ENCODE measurements at regions not wholly inside any gene's neighbourhood (a gene's known extent, or its start where the extent isn't known, plus 50 kb on each side); places are given as distances from the start of the nearest gene placed in this dataset.

DNA sequence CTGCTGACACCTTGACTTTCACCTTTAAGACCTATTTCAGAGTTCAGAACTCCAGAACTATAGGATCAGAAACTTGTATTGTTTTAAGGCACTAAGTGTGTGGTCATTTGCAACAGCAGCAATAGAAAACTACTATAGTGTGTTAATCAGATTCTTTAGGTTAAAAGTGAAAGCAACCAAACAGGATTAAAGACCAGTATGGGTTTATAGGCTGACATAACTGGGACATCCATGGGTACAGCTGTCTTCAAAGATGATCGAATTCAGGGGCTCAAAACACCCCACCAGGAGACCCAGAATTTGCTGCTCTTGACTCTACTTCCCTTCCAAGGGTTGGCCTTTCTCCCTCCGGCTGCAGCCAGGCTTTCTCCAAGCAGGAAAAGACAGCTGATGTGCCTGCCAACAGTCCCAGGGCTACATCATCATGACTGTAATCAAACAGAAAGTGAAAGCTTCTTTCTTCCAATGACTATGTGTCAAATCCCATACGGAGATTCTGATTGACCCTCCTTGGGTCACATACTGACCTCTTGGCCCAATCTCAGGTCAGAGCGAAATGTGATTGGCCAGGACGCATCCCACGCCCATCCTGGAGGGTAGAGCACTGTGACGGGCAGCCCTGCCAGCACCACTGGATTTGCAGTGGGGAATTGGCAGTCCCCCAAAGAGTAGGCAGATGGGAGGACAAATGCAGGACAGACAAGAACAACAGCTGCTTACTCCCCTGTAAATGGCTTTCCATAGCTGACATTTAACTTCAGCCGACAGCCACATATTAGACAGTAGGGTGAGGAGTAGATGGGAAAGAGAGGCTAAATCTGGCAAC is 51.4 kb upstream of the RNF7 start (continued):
- TF ChIP-seq, protein P1, sequence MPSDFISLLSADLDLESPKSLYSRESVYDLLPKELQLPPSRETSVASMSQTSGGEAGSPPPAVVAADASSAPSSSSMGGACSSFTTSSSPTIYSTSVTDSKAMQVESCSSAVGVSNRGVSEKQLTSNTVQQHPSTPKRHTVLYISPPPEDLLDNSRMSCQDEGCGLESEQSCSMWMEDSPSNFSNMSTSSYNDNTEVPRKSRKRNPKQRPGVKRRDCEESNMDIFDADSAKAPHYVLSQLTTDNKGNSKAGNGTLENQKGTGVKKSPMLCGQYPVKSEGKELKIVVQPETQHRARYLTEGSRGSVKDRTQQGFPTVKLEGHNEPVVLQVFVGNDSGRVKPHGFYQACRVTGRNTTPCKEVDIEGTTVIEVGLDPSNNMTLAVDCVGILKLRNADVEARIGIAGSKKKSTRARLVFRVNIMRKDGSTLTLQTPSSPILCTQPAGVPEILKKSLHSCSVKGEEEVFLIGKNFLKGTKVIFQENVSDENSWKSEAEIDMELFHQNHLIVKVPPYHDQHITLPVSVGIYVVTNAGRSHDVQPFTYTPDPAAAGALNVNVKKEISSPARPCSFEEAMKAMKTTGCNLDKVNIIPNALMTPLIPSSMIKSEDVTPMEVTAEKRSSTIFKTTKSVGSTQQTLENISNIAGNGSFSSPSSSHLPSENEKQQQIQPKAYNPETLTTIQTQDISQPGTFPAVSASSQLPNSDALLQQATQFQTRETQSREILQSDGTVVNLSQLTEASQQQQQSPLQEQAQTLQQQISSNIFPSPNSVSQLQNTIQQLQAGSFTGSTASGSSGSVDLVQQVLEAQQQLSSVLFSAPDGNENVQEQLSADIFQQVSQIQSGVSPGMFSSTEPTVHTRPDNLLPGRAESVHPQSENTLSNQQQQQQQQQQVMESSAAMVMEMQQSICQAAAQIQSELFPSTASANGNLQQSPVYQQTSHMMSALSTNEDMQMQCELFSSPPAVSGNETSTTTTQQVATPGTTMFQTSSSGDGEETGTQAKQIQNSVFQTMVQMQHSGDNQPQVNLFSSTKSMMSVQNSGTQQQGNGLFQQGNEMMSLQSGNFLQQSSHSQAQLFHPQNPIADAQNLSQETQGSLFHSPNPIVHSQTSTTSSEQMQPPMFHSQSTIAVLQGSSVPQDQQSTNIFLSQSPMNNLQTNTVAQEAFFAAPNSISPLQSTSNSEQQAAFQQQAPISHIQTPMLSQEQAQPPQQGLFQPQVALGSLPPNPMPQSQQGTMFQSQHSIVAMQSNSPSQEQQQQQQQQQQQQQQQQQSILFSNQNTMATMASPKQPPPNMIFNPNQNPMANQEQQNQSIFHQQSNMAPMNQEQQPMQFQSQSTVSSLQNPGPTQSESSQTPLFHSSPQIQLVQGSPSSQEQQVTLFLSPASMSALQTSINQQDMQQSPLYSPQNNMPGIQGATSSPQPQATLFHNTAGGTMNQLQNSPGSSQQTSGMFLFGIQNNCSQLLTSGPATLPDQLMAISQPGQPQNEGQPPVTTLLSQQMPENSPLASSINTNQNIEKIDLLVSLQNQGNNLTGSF (CRISPR knock-in tag; IDR thresholded peaks at IDR 0.05): no peak
- TF ChIP-seq DMAP1 (CRISPR knock-in tag; IDR thresholded peaks at IDR 0.05): no peak
- TF ChIP-seq RAD21 (CRISPR knock-in tag; IDR thresholded peaks at IDR 0.05): no peak
- TF ChIP-seq ARNTL (CRISPR knock-in tag; IDR thresholded peaks at IDR 0.05): no peak
- TF ChIP-seq, protein P2, sequence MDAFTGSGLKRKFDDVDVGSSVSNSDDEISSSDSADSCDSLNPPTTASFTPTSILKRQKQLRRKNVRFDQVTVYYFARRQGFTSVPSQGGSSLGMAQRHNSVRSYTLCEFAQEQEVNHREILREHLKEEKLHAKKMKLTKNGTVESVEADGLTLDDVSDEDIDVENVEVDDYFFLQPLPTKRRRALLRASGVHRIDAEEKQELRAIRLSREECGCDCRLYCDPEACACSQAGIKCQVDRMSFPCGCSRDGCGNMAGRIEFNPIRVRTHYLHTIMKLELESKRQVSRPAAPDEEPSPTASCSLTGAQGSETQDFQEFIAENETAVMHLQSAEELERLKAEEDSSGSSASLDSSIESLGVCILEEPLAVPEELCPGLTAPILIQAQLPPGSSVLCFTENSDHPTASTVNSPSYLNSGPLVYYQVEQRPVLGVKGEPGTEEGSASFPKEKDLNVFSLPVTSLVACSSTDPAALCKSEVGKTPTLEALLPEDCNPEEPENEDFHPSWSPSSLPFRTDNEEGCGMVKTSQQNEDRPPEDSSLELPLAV (CRISPR knock-in tag; conservative IDR thresholded peaks at IDR 0.05; ENCODE audit: low read depth): no peak
- TF ChIP-seq PTBP1 (IDR thresholded peaks at IDR 0.05; ENCODE audit: low read depth, low read length, poor library complexity, severe bottlenecking): no peak
- no peak for TF ChIP-seq ZNF781 (CRISPR knock-in tag; IDR thresholded peaks at IDR 0.05; ENCODE audit: borderline replicate concordance, not compliant biosample characterization)
- no peak for TF ChIP-seq EHMT2 (IDR thresholded peaks at IDR 0.05; ENCODE audit: borderline replicate concordance, low read depth, low read length)
- 0 out of 2 replicates have a peak, but pooled peaks have one; percentile 31 for TF ChIP-seq PHF20 (CRISPR knock-in tag; IDR thresholded peaks at IDR 0.05)
- no peak for TF ChIP-seq SATB2 (CRISPR knock-in tag; IDR thresholded peaks at IDR 0.05)
- TF ChIP-seq, protein P3, sequence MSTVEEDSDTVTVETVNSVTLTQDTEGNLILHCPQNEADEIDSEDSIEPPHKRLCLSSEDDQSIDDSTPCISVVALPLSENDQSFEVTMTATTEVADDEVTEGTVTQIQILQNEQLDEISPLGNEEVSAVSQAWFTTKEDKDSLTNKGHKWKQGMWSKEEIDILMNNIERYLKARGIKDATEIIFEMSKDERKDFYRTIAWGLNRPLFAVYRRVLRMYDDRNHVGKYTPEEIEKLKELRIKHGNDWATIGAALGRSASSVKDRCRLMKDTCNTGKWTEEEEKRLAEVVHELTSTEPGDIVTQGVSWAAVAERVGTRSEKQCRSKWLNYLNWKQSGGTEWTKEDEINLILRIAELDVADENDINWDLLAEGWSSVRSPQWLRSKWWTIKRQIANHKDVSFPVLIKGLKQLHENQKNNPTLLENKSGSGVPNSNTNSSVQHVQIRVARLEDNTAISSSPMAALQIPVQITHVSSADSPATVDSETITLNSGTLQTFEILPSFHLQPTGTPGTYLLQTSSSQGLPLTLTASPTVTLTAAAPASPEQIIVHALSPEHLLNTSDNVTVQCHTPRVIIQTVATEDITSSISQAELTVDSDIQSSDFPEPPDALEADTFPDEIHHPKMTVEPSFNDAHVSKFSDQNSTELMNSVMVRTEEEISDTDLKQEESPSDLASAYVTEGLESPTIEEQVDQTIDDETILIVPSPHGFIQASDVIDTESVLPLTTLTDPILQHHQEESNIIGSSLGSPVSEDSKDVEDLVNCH (CRISPR knock-in tag; IDR thresholded peaks at IDR 0.05): no peak
- TF ChIP-seq NR2F1 (CRISPR knock-in tag; IDR thresholded peaks at IDR 0.05): peak; percentile 33 to 64; a peak in 3 of 4 replicates
- TF ChIP-seq EED (CRISPR knock-in tag; IDR thresholded peaks at IDR 0.05): no peak
- TF ChIP-seq KLF6 (CRISPR knock-in tag; IDR thresholded peaks at IDR 0.05): no peak
- TF ChIP-seq TCF7L2 (IDR thresholded peaks at IDR 0.05; ENCODE audit: low read depth, low read length): no peak
- no peak for TF ChIP-seq ZNF570 (CRISPR knock-in tag; IDR thresholded peaks at IDR 0.05; ENCODE audit: borderline replicate concordance)
- TF ChIP-seq CREB1 (IDR thresholded peaks at IDR 0.05): no peak
- TF ChIP-seq CREB1 (CRISPR knock-in tag; IDR thresholded peaks at IDR 0.05): 0 out of 2 replicates have a peak, but pooled peaks have one; percentile 29
- TF ChIP-seq PRPF4 (IDR thresholded peaks at IDR 0.05; ENCODE audit: low read depth, low read length, poor library complexity, severe bottlenecking): no peak
- TF ChIP-seq SMAD1 (CRISPR knock-in tag; IDR thresholded peaks at IDR 0.05; ENCODE audit: borderline replicate concordance, low read depth): no peak
- TF ChIP-seq ZNF501 (CRISPR knock-in tag; IDR thresholded peaks at IDR 0.05): no peak
- no peak for TF ChIP-seq ZNF274 (CRISPR knock-in tag; IDR thresholded peaks at IDR 0.05)
